IMR-90 (cell line): ENCODE measurements at regions not wholly inside any gene's neighbourhood (a gene's known extent, or its start where the extent isn't known, plus 50 kb on each side); places are given as distances from the start of the nearest gene placed in this dataset.

ENCODE experiments used
- ATAC-seq: fragments of 200-7000 bp; cut with Tn5 transposase; 2 replicates; pipeline ENCODE4 v1.9.1; 2020; ENCODE audit warnings: low read depth, mild to moderate bottlenecking, moderate library complexity
- BruUV-seq: library from RNA; stranded (reverse); fragments of 400-500 nt; replicated peaks from 2 replicates; lab custom pipeline; 2021; lab: Mats Ljungman, UMichigan
- CTCF ChIA-PET: fragments of 300-600 bp; formaldehyde crosslinking; extraction: SDS; loops from one replicate; lab custom pipeline; 2021; ENCODE audit warnings: antibody characterized with exemption; lab: Yijun Ruan, JAX
- POLR2A ChIA-PET: fragments of 300-600 bp; sonication (Branson Sonifier 250); formaldehyde crosslinking; loops from one replicate; lab custom pipeline; 2022; ENCODE audit warnings: antibody characterized with exemption; ENCODE audit not compliant: unreplicated experiment; lab: Charles Lee
- DNase-seq: peaks from one replicate; pipeline ENCODE4 v3.0.0; 2013
- H2AFZ ChIP-seq: replicated peaks from 2 replicates; pipeline ENCODE3; 2013; ENCODE audit warnings: low read length, mild to moderate bottlenecking; ENCODE audit not compliant: poor library complexity
- H2AK5ac ChIP-seq: 2 replicates; pipeline ENCODE4 v1.6.1; 2013; ENCODE audit warnings: low read depth, low read length, inconsistent platforms
- H2AK9ac ChIP-seq: replicated peaks from 2 replicates; pipeline ENCODE3; 2013; ENCODE audit warnings: mild to moderate bottlenecking, low read depth, low read length, moderate library complexity; ENCODE audit not compliant: poor library complexity
- H2BK120ac ChIP-seq: 2 replicates; pipeline ENCODE4 v1.6.1; 2013; ENCODE audit warnings: low read depth, low read length, inconsistent platforms
- H2BK15ac ChIP-seq: 3 replicates; pipeline ENCODE4 v1.6.1; 2013; ENCODE audit warnings: low read depth, low read length, inconsistent platforms
- H2BK20ac ChIP-seq: 2 replicates; pipeline ENCODE4 v1.6.1; 2013; ENCODE audit warnings: low read depth, mild to moderate bottlenecking, inconsistent platforms, low read length, moderate library complexity
- H2BK5ac ChIP-seq: 2 replicates; pipeline ENCODE4 v1.6.1; 2013; ENCODE audit warnings: mild to moderate bottlenecking, low read depth, low read length, inconsistent platforms; ENCODE audit not compliant: poor library complexity, severe bottlenecking
- H3K14ac ChIP-seq: replicated peaks from 2 replicates; pipeline ENCODE4 v1.6.1; 2013; ENCODE audit warnings: low read depth, low read length, inconsistent platforms
- H3K18ac ChIP-seq: 2 replicates; pipeline ENCODE4 v1.6.1; 2013; ENCODE audit warnings: low read depth, low read length, control low read depth
- H3K23ac ChIP-seq: 2 replicates; pipeline ENCODE4 v1.6.1; 2013; ENCODE audit warnings: low read depth, low read length, inconsistent platforms
- H3K27ac ChIP-seq: 2 replicates; pipeline ENCODE4 v1.5.1; 2013; ENCODE audit warnings: mild to moderate bottlenecking, control low read depth, low read length; ENCODE audit not compliant: insufficient read depth
- H3K27me3 ChIP-seq: 2 replicates; pipeline ENCODE4 v1.6.1; 2013; ENCODE audit warnings: low read length; ENCODE audit not compliant: control insufficient read depth, insufficient read depth
- H3K36me3 ChIP-seq: 2 replicates; pipeline ENCODE4 v1.6.1; 2013; ENCODE audit warnings: low read length, mixed read lengths; ENCODE audit not compliant: control insufficient read depth, insufficient read depth
- H3K4ac ChIP-seq: 2 replicates; pipeline ENCODE4 v1.6.1; 2013; ENCODE audit warnings: low read depth, low read length, inconsistent platforms
- H3K4me1 ChIP-seq: 2 replicates; pipeline ENCODE4 v1.6.1; 2013; ENCODE audit warnings: low read length, mixed read lengths; ENCODE audit not compliant: control insufficient read depth, insufficient read depth
- H3K4me2 ChIP-seq: 2 replicates; pipeline ENCODE4 v1.6.1; 2013; ENCODE audit warnings: low read depth, mild to moderate bottlenecking, control low read depth, low read length, moderate library complexity
- H3K4me3 ChIP-seq: 2 replicates; pipeline ENCODE4 v1.5.1; 2013; ENCODE audit warnings: low read depth, mild to moderate bottlenecking, control low read depth, low read length, moderate library complexity; ENCODE audit not compliant: insufficient read depth
- H3K56ac ChIP-seq: 2 replicates; pipeline ENCODE4 v1.6.1; 2013; ENCODE audit warnings: low read length, inconsistent platforms; ENCODE audit not compliant: insufficient read depth; ENCODE audit errors: extremely low read depth
- H3K79me1 ChIP-seq, 2 experiments: 2 replicates each; pipeline ENCODE4 v1.6.1; 2013; ENCODE audit warnings: low read length in 2 of 2, inconsistent platforms in 1 of 2, low read depth in 1 of 2
- H3K9ac ChIP-seq: 2 replicates; pipeline ENCODE4 v1.6.1; 2013; ENCODE audit warnings: low read depth, low read length, control low read depth
- H3K9me1 ChIP-seq: 2 replicates; pipeline ENCODE4 v1.6.1; 2013; ENCODE audit warnings: low read length, inconsistent platforms; ENCODE audit not compliant: insufficient read depth
- H3K9me3 ChIP-seq: 2 replicates; pipeline ENCODE4 v1.6.1; 2013; ENCODE audit warnings: low read length; ENCODE audit not compliant: control insufficient read depth, insufficient read depth
- H4K20me1 ChIP-seq: 2 replicates; pipeline ENCODE4 v1.6.1; 2013; ENCODE audit warnings: low read length, inconsistent platforms; ENCODE audit not compliant: insufficient read depth
- H4K5ac ChIP-seq: 2 replicates; pipeline ENCODE4 v1.6.1; 2013; ENCODE audit warnings: mild to moderate bottlenecking, low read depth, low read length, control low read depth
- H4K8ac ChIP-seq, 2 experiments: 2 replicates each; pipeline ENCODE4 v1.6.1; 2013; ENCODE audit warnings: low read depth in 2 of 2, low read length in 2 of 2, control low read depth in 1 of 2, inconsistent platforms in 1 of 2
- H4K91ac ChIP-seq: 2 replicates; pipeline ENCODE4 v1.6.1; 2013; ENCODE audit warnings: low read depth, low read length, inconsistent platforms; ENCODE audit not compliant: insufficient read depth
- BHLHE40 ChIP-seq: fragments of 150-350 bp; IDR thresholded peaks from 2 replicates; pipeline ENCODE4 v1.6.1; 2016; ENCODE audit warnings: mild to moderate bottlenecking, low read depth, low read length
- CEBPB ChIP-seq: IDR thresholded peaks from 2 replicates; pipeline ENCODE4 v1.6.1; 2012; ENCODE audit warnings: low read depth, low read length, improper control_type of control experiment
- CTCF ChIP-seq: conservative IDR thresholded peaks from 2 replicates; pipeline ENCODE4 v1.5.1; 2012; ENCODE audit warnings: mild to moderate bottlenecking, low read depth, low read length, improper control_type of control experiment
- ELK1 ChIP-seq: fragments of 150-350 bp; IDR thresholded peaks from 2 replicates; pipeline ENCODE4 v1.6.1; 2016; ENCODE audit warnings: low read depth, mild to moderate bottlenecking, low read length, moderate library complexity, borderline replicate concordance
- MAFK ChIP-seq: IDR thresholded peaks from 2 replicates; pipeline ENCODE4 v1.6.1; 2012; ENCODE audit warnings: low read depth, low read length, improper control_type of control experiment
- MAZ ChIP-seq: IDR thresholded peaks from 2 replicates; pipeline ENCODE4 v1.6.1; 2012; ENCODE audit warnings: low read depth, mild to moderate bottlenecking, low read length, improper control_type of control experiment, moderate library complexity, borderline replicate concordance
- MXI1 ChIP-seq: IDR thresholded peaks from 2 replicates; pipeline ENCODE4 v1.6.1; 2012; ENCODE audit warnings: low read depth, mild to moderate bottlenecking, low read length, moderate library complexity, borderline replicate concordance
- NFE2L2 ChIP-seq: fragments of 150-350 bp; IDR thresholded peaks from 2 replicates; pipeline ENCODE4 v1.6.1; 2016; ENCODE audit warnings: low read depth, mild to moderate bottlenecking, low read length
- POLR2A ChIP-seq: IDR thresholded peaks from 2 replicates; pipeline ENCODE4 v1.6.1; 2012; ENCODE audit warnings: mild to moderate bottlenecking, low read depth, low read length
- RAD21 ChIP-seq: IDR thresholded peaks from 2 replicates; pipeline ENCODE4 v1.6.1; 2012; ENCODE audit warnings: low read length, improper control_type of control experiment
- RCOR1 ChIP-seq: IDR thresholded peaks from 2 replicates; pipeline ENCODE4 v1.6.1; 2012; ENCODE audit warnings: mild to moderate bottlenecking, low read length, improper control_type of control experiment; ENCODE audit not compliant: insufficient replicate concordance
- RFX5 ChIP-seq: IDR thresholded peaks from 2 replicates; pipeline ENCODE4 v1.8.0; 2012; ENCODE audit warnings: low read depth, mild to moderate bottlenecking, low read length, moderate library complexity
- SMC3 ChIP-seq: fragments of 150-350 bp; IDR thresholded peaks from 2 replicates; pipeline ENCODE4 v1.6.1; 2016; ENCODE audit warnings: low read depth, mild to moderate bottlenecking, antibody characterized with exemption, low read length, moderate library complexity
- USF2 ChIP-seq: fragments of 150-350 bp; IDR thresholded peaks from 2 replicates; pipeline ENCODE4 v1.6.1; 2017; ENCODE audit warnings: mild to moderate bottlenecking, antibody characterized with exemption, low read length, low read depth
- WGBS, 2 experiments: methylation state at CpG; one replicate each; pipeline versions ENCODE4 v1.1.5 to v1.1.7; 2013; ENCODE audit warnings: missing lambda C conversion rate in 2 of 2; ENCODE audit not compliant: insufficient read length in 1 of 2; ENCODE audit errors: extremely low coverage in 2 of 2; 5-methylcytosine and 5-hydroxymethylcytosine counted together
- dilution Hi-C: fragments of 300-500 bp; cut with HindIII; formaldehyde crosslinking; loops from one replicate; pipeline ENCODE4 v1.14.3; 2018; ENCODE audit warnings: low sequenced_read_pairs; ENCODE audit not compliant: unreplicated experiment
- in situ Hi-C: fragments of 300-500 bp; cut with MboI; formaldehyde crosslinking; loops from 3 replicates; pipeline ENCODE4 v1.14.3; 2019; ENCODE audit warnings: low sequenced_read_pairs, inconsistent platforms, mixed read lengths
- intact Hi-C: fragments of 100-400 bp; cut with micrococcal nuclease; formaldehyde crosslinking; loops from 2 replicates; pipeline ENCODE4 v1.10.0; 2022

- no peaks in the 10 kb centered on the region for H3K79me1 ChIP-seq
- no peak overlapping the region for H3K14ac ChIP-seq
- BruUV-seq, result no TSS peak
- H3K27ac ChIP-seq, result no peak overlapping the region
- H3K9me3 ChIP-seq, result no peaks in the 10 kb centered on the region
- intact Hi-C loops, result no loop called here
- H2BK120ac ChIP-seq, result no peak overlapping the region
- dilution Hi-C loops, result no loop called here
- H2BK15ac ChIP-seq, result peak overlapping the region; percentile 68; the same call in 1 of the 3 replicates
- no peak for DNase-seq
- no peaks in the 10 kb centered on the region for H4K20me1 ChIP-seq
- no peak overlapping the region for H3K4ac ChIP-seq
- no peak overlapping the region for H2AFZ ChIP-seq
- ChIA-PET CTCF (no interaction called here), POLR2A (no interaction called here)
- H3K4me3 ChIP-seq, result no peak overlapping the region
- no peak overlapping the region for H3K23ac ChIP-seq
- H2AK5ac ChIP-seq, result 0 out of 2 replicates have a peak overlapping the region, but pooled peaks have one; percentile 28
- H4K8ac ChIP-seq, result peak overlapping the region in 1 of 2 experiments; percentile 47; a peak in 1 of 4 replicates
- no peak overlapping the region for H3K4me2 ChIP-seq
- H3K36me3 ChIP-seq, result no peaks in the 10 kb centered on the region
- in situ Hi-C loops, result no loop called here
- no peaks in the 10 kb centered on the region for H3K9me1 ChIP-seq
- no peak overlapping the region for H2AK9ac ChIP-seq
- 0 out of 2 replicates have a peak overlapping the region, but pooled peaks have one; percentile 9 for H2BK20ac ChIP-seq
- H4K91ac ChIP-seq, result no peak overlapping the region
- ATAC-seq, result no peak
- no peak overlapping the region for H3K56ac ChIP-seq
- no peak overlapping the region for H3K9ac ChIP-seq
- H3K4me1 ChIP-seq, result no peaks in the 10 kb centered on the region
- no peak overlapping the region for H2BK5ac ChIP-seq
- no peak overlapping the region; the same call in 1 of the 2 replicates for H3K18ac ChIP-seq
- no peak for TF ChIP-seq RCOR1
- no peak for TF ChIP-seq CTCF
- TF ChIP-seq CEBPB, result no peak
- no peak for TF ChIP-seq USF2
- TF ChIP-seq ELK1, result no peak
- TF ChIP-seq POLR2A, result no peak
- no peak for TF ChIP-seq MXI1
- TF ChIP-seq RFX5, result no peak
- no peak for TF ChIP-seq NFE2L2
- no peak for TF ChIP-seq MAFK
- no peak for TF ChIP-seq RAD21
- TF ChIP-seq MAZ, result no peak
- TF ChIP-seq BHLHE40, result no peak
- no peak for TF ChIP-seq SMC3
- no CpG with 5 or more reads among the region's 2 CpGs for WGBS, 2 experiments
- no peak overlapping the region; the same call in 1 of the 2 replicates for H4K5ac ChIP-seq
- no peaks in the 10 kb centered on the region for H3K27me3 ChIP-seq
Measured at GRCh38 chr6:80469977-80470376, 363.5 kb downstream of the BCKDHB start.
